ENCODE measurements at regions not wholly inside any gene's neighbourhood (a gene's known extent, or its start where the extent isn't known, plus 50 kb on each side); places are given as distances from the start of the nearest gene placed in this dataset.

GRCh38 chr13:109684824-109685202 is 101.6 kb downstream of the IRS2 start:
- Histone ChIP-seq H3K4me3 (ENCODE audit: insufficient read depth, low read depth, low read length) (no peak overlapping the region), H3K18ac (ENCODE audit: low read depth, low read length) (no peak overlapping the region), H2BK5ac (ENCODE audit: low read depth, low read length, poor library complexity, severe bottlenecking) (no peak overlapping the region), H3K27me3 (ENCODE audit: control insufficient read depth, insufficient read depth, low read length) (peaks cover 58% of the 10 kb centered on the region), H4K91ac (ENCODE audit: insufficient read depth, low read depth, low read length) (no peak overlapping the region), H3K36me3 (ENCODE audit: control insufficient read depth, insufficient read depth, low read length) (no peaks in the 10 kb centered on the region), H3K9ac (ENCODE audit: low read depth, low read length) (no peak overlapping the region), H2AK9ac (replicated peaks; ENCODE audit: low read depth, low read length, poor library complexity) (no peak overlapping the region), H3K27ac (ENCODE audit: insufficient read depth, low read length) (no peak overlapping the region), H2AFZ (replicated peaks; ENCODE audit: low read length, poor library complexity) (no peak overlapping the region), H2BK20ac (ENCODE audit: low read depth, low read length) (no peak overlapping the region), H3K4ac (ENCODE audit: low read depth, low read length) (no peak overlapping the region), H3K79me1 (ENCODE audit: low read depth in 1 of 2, low read length in 2 of 2) (no peaks in the 10 kb centered on the region), H3K4me2 (ENCODE audit: low read depth, low read length) (no peak overlapping the region; the same call in 1 of the 2 replicates), H3K14ac (replicated peaks; ENCODE audit: low read depth, low read length) (no peak overlapping the region), H4K5ac (ENCODE audit: low read depth, low read length) (no peak overlapping the region), H3K9me1 (ENCODE audit: insufficient read depth, low read length) (no peaks in the 10 kb centered on the region), H2AK5ac (ENCODE audit: low read depth, low read length) (no peak overlapping the region), H2BK120ac (ENCODE audit: low read depth, low read length) (no peak overlapping the region), H3K4me1 (ENCODE audit: control insufficient read depth, insufficient read depth, low read length) (0 out of 2 replicates have a peak, but pooled peaks cover 2% of the 10 kb centered on the region), H2BK15ac (ENCODE audit: low read depth, low read length) (no peak overlapping the region), H4K20me1 (ENCODE audit: insufficient read depth, low read length) (no peaks in the 10 kb centered on the region), H3K23ac (ENCODE audit: low read depth, low read length) (no peak overlapping the region), H3K56ac (ENCODE audit: extremely low read depth, insufficient read depth, low read length) (no peak overlapping the region), H3K9me3 (ENCODE audit: control insufficient read depth, insufficient read depth, low read length) (no peaks in the 10 kb centered on the region), H4K8ac (ENCODE audit: low read depth in 2 of 2, low read length in 2 of 2) (no peak overlapping the region)
- DNase-seq (no peak), ATAC-seq (ENCODE audit: low read depth) (no peak)
- dilution Hi-C loops (cut with HindIII; ENCODE audit: low sequenced_read_pairs, unreplicated experiment): no loop called here
- WGBS, 2 experiments (ENCODE audit: extremely low coverage in 2 of 2, insufficient read length in 1 of 2): 39% methylated on average over 4 of the region's 9 CpGs; no CpG with 5 or more reads in 1 of the 2 experiments
- no TSS peak for BruUV-seq (replicated peaks)
- POLR2A ChIA-PET (ENCODE audit: unreplicated experiment): interaction anchor here (0.6 kb wide), 1 partner anchor 84 kb away, joined by 3 read pairs; no protein-coding TSS in a partner anchor
- in situ Hi-C loops (cut with MboI; ENCODE audit: low sequenced_read_pairs): no loop called here
- CTCF ChIA-PET: no interaction called here
- intact Hi-C loops (cut with micrococcal nuclease): no loop called here
- TF ChIP-seq RFX5 (IDR thresholded peaks at IDR 0.05; ENCODE audit: low read depth, low read length) (no peak), FOS (IDR thresholded peaks at IDR 0.05; ENCODE audit: low read depth, low read length) (no peak), POLR2A (IDR thresholded peaks at IDR 0.05; ENCODE audit: low read depth, low read length) (no peak), CHD1 (IDR thresholded peaks at IDR 0.05; ENCODE audit: low read depth, low read length) (no peak), NFE2L2 (IDR thresholded peaks at IDR 0.05; ENCODE audit: low read depth, low read length) (no peak), CEBPB (IDR thresholded peaks at IDR 0.05; ENCODE audit: low read depth, low read length) (no peak), ELK1 (IDR thresholded peaks at IDR 0.05; ENCODE audit: borderline replicate concordance, low read depth, low read length) (no peak), MXI1 (IDR thresholded peaks at IDR 0.05; ENCODE audit: borderline replicate concordance, low read depth, low read length) (no peak)
- TF ChIP-seq, protein P1, sequence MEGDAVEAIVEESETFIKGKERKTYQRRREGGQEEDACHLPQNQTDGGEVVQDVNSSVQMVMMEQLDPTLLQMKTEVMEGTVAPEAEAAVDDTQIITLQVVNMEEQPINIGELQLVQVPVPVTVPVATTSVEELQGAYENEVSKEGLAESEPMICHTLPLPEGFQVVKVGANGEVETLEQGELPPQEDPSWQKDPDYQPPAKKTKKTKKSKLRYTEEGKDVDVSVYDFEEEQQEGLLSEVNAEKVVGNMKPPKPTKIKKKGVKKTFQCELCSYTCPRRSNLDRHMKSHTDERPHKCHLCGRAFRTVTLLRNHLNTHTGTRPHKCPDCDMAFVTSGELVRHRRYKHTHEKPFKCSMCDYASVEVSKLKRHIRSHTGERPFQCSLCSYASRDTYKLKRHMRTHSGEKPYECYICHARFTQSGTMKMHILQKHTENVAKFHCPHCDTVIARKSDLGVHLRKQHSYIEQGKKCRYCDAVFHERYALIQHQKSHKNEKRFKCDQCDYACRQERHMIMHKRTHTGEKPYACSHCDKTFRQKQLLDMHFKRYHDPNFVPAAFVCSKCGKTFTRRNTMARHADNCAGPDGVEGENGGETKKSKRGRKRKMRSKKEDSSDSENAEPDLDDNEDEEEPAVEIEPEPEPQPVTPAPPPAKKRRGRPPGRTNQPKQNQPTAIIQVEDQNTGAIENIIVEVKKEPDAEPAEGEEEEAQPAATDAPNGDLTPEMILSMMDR (conservative IDR thresholded peaks at IDR 0.05; ENCODE audit: low read depth, low read length): no peak

Measured in IMR-90 (cell line).